ENCODE measurements at regions not wholly inside any gene's neighbourhood (a gene's known extent, or its start where the extent isn't known, plus 50 kb on each side); places are given as distances from the start of the nearest gene placed in this dataset.

- TF ChIP-seq CTCF (IDR thresholded peaks at IDR 0.05) (no peak), POLR2AphosphoS5 (IDR thresholded peaks at IDR 0.05) (no peak)
These were observed 99.7 kb upstream of the CYRIA start for GRCh38 chr2:16765356-16765755.

All from stomach (tissue), 4 donors.